Stimulated activated CD4-positive, alpha-beta T cell treated with anti-CD3 and anti-CD28 coated beads, Interleukin-4, amount 100 ng/mL, for 48 hours (primary cell): ENCODE measurements at regions not wholly inside any gene's neighbourhood (a gene's known extent, or its start where the extent isn't known, plus 50 kb on each side); places are given as distances from the start of the nearest gene placed in this dataset.

ENCODE experiments used
- DNase-seq, 2 donors: peaks; one replicate each; pipeline ENCODE4 v3.0.0-alpha.2; 2020; ENCODE audit warnings: low read depth in 2 of 2

GRCh38 chr12:77299910-77300669 lies 234.7 kb upstream of the E2F7 start:
- no peak for DNase-seq

GRCh38 chr12:77299001-77299400 lies 233.6 kb upstream of the E2F7 start:
- no peak for DNase-seq

- DNase-seq = no peak
Observed at GRCh38 chr12:77294016-77294415, 228.6 kb upstream of the E2F7 start.

GRCh38 chr12:77274926-77275325 lies 209.6 kb upstream of the E2F7 start:
- DNase-seq = no peak

- no peak for DNase-seq
Observed at GRCh38 chr12:77273898-77274297, 208.5 kb upstream of the E2F7 start.

GRCh38 chr12:77256956-77257355 lies 191.6 kb upstream of the E2F7 start:
- no peak for DNase-seq

GRCh38 chr12:77253321-77253720 lies 188.0 kb upstream of the E2F7 start:
- no peak for DNase-seq

- DNase-seq = no peak
Observed at GRCh38 chr12:77251799-77252198, 186.4 kb upstream of the E2F7 start.

- DNase-seq = no peak
Observed at GRCh38 chr12:77249892-77250291, 184.5 kb upstream of the E2F7 start.

GRCh38 chr12:77248036-77248435 lies 182.7 kb upstream of the E2F7 start:
- no peak for DNase-seq

- no peak for DNase-seq
Observed at GRCh38 chr12:77247542-77247941, 182.2 kb upstream of the E2F7 start.

- no peak for DNase-seq
Observed at GRCh38 chr12:77243345-77243744, 178.0 kb upstream of the E2F7 start.

GRCh38 chr12:77239617-77240016 lies 174.2 kb upstream of the E2F7 start:
- DNase-seq = no peak

- DNase-seq = no peak
Observed at GRCh38 chr12:77238335-77238734, 173.0 kb upstream of the E2F7 start.

- no peak for DNase-seq
Observed at GRCh38 chr12:77237896-77238295, 172.5 kb upstream of the E2F7 start.

GRCh38 chr12:77236066-77236465 lies 170.7 kb upstream of the E2F7 start:
- DNase-seq = no peak

- DNase-seq = no peak
Observed at GRCh38 chr12:77232045-77232444, 166.7 kb upstream of the E2F7 start.

- no peak for DNase-seq
Observed at GRCh38 chr12:77231501-77231918, 166.1 kb upstream of the E2F7 start.

- DNase-seq = no peak
Observed at GRCh38 chr12:77229640-77230442, 164.5 kb upstream of the E2F7 start.

GRCh38 chr12:77228376-77228775 lies 163.0 kb upstream of the E2F7 start:
- no peak for DNase-seq

GRCh38 chr12:77226368-77226767 lies 161.0 kb upstream of the E2F7 start:
- DNase-seq = no peak

- DNase-seq = no peak
Observed at GRCh38 chr12:77225373-77225772, 160.0 kb upstream of the E2F7 start.

- no peak for DNase-seq
Observed at GRCh38 chr12:77224346-77224745, 159.0 kb upstream of the E2F7 start.
